Uterus (tissue), 2 donors: ENCODE measurements at regions not wholly inside any gene's neighbourhood (a gene's known extent, or its start where the extent isn't known, plus 50 kb on each side); places are given as distances from the start of the nearest gene placed in this dataset.

ENCODE experiments used
- CTCF ChIP-seq, 4 experiments: fragments of 200-600 bp in 2 of 4; fragments of 450-650 bp in 2 of 4; sonication (generic) in 2 of 4; IDR thresholded peaks; one replicate each; pipeline ENCODE4 v1.5.1; 2016 to 2019; ENCODE audit warnings: antibody characterized with exemption in 4 of 4, mild to moderate bottlenecking in 2 of 4, moderate library complexity in 1 of 4
- POLR2A ChIP-seq, 2 donors: fragments of 450-650 bp; IDR thresholded peaks; one replicate each; pipeline ENCODE4 v1.6.1; 2016; ENCODE audit warnings: antibody characterized with exemption in 2 of 2, mild to moderate bottlenecking in 1 of 2, moderate library complexity in 1 of 2

- TF ChIP-seq POLR2A (IDR thresholded peaks at IDR 0.05) (no peak), CTCF (IDR thresholded peaks at IDR 0.05) (no peak)
Measured at GRCh38 chr12:61911113-61911512, 349.1 kb upstream of the USP15 start.
